HG03060 (cell line): ENCODE measurements at regions not wholly inside any gene's neighbourhood (a gene's known extent, or its start where the extent isn't known, plus 50 kb on each side); places are given as distances from the start of the nearest gene placed in this dataset.
"Not testable (repeated sequence)": the region's sequence is repeated elsewhere in the genome, so short reads cannot be mapped to it uniquely, and the experiment has no call there.

ENCODE experiments used
- ATAC-seq: cut with Tn5 transposase; IDR thresholded peaks from one replicate; pipeline ENCODE4 v1.9.1; 2021; ENCODE audit warnings: low read depth, moderate number of reproducible peaks; ENCODE audit not compliant: unreplicated experiment

GRCh38 chr16:73973174-73973573 lies 323.4 kb upstream of the PSMD7 start:
- ATAC-seq: no peak

GRCh38 chr16:73966851-73967250 lies 329.8 kb upstream of the PSMD7 start:
- ATAC-seq: no peak

GRCh38 chr16:73965591-73965990 lies 331.0 kb upstream of the PSMD7 start:
- ATAC-seq: no peak

GRCh38 chr16:73956587-73957494 lies 339.8 kb upstream of the PSMD7 start:
- ATAC-seq: no peak

- no peak for ATAC-seq
Observed at GRCh38 chr16:73955702-73956101, 340.9 kb upstream of the PSMD7 start.

GRCh38 chr16:73955255-73955654 lies 341.4 kb upstream of the PSMD7 start:
- no peak for ATAC-seq

- ATAC-seq: no peak
Observed at GRCh38 chr16:73951481-73951880, 345.1 kb upstream of the PSMD7 start.

GRCh38 chr16:73949574-73950320 lies 346.9 kb upstream of the PSMD7 start:
- ATAC-seq: no peak

- ATAC-seq: no peak
Observed at GRCh38 chr16:73945631-73946030, 351.0 kb upstream of the PSMD7 start.

GRCh38 chr16:73943184-73943583 lies 353.4 kb upstream of the PSMD7 start:
- ATAC-seq: not testable (repeated sequence)

- not testable (repeated sequence) for ATAC-seq
Observed at GRCh38 chr16:73940786-73941185, 355.8 kb upstream of the PSMD7 start.

- ATAC-seq: no peak
Observed at GRCh38 chr16:73923951-73924350, 372.7 kb upstream of the PSMD7 start.

- ATAC-seq: no peak
Observed at GRCh38 chr16:73921295-73921694, 375.3 kb upstream of the PSMD7 start.

- ATAC-seq: no peak
Observed at GRCh38 chr16:73916829-73917594, 379.6 kb upstream of the PSMD7 start.

GRCh38 chr16:73915935-73916334 lies 380.7 kb upstream of the PSMD7 start:
- ATAC-seq: no peak

GRCh38 chr16:73915140-73915539 lies 381.5 kb upstream of the PSMD7 start:
- no peak for ATAC-seq

GRCh38 chr16:73912850-73913249 lies 383.8 kb upstream of the PSMD7 start:
- no peak for ATAC-seq

- no peak for ATAC-seq
Observed at GRCh38 chr16:73912281-73912680, 384.3 kb upstream of the PSMD7 start.

GRCh38 chr16:73909529-73910035 lies 387.0 kb upstream of the PSMD7 start:
- ATAC-seq: no peak

- ATAC-seq: no peak
Observed at GRCh38 chr16:73891129-73891542, 405.5 kb upstream of the PSMD7 start.
